ENCODE measurements at regions not wholly inside any gene's neighbourhood (a gene's known extent, or its start where the extent isn't known, plus 50 kb on each side); places are given as distances from the start of the nearest gene placed in this dataset.
"Not testable (repeated sequence)": the region's sequence is repeated elsewhere in the genome, so short reads cannot be mapped to it uniquely, and the experiment has no call there.

GRCh38 chr6:97497713-97498331 lies 214.8 kb upstream of the MMS22L start:
- Histone ChIP-seq H3K27ac (no peak overlapping the region), H3K4me3 (no peak overlapping the region), H3K36me3 (replicated peaks in 1 of 2; ENCODE audit: insufficient read depth in 1 of 2, low read depth in 2 of 2) (no peaks in the 10 kb centered on the region), H3K27me3 (no peaks in the 10 kb centered on the region), H3K9me3 (no peaks in the 10 kb centered on the region), H3K4me1 (no peaks in the 10 kb centered on the region)
- ATAC-seq (peak; percentile 96), DNase-seq (peak; percentile 71 to 76 (median 72))
- 31 to 33% methylated on average over 4 of the region's 4 CpGs for WGBS, 2 donors
- intact Hi-C loops (cut with DNase I), result loop anchor here (10.0 kb wide), 1 partner anchor 1347 kb away; no protein-coding TSS in a partner anchor
- TF ChIP-seq POLR2A (IDR thresholded peaks at IDR 0.05) (no peak), CTCF (IDR thresholded peaks at IDR 0.05) (peak; percentile 43 to 79 (median 75))

DNA sequence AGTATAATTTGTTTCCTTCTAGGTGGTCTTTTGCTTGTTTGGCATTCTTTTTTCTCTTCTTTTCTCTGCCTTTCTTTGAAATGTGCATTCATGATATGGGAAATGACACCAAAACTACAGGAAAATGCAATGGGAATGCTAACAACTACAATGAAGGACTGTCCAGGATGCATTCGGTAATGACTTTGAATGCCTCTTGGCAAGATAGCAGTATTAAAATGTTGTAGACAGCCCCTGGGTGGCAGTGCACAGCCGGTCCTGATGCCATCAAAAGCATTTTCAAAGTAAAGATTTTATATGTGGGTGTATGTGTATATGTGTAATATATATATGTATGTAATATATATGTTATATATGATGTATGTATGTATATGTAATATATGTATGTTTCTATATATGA lies 218.8 kb upstream of the MMS22L start:
- DNase-seq (no peak), ATAC-seq (no peak)
- intact Hi-C loops (cut with DNase I), result loop anchor here (10.0 kb wide), 1 partner anchor 1613 kb away; no protein-coding TSS in a partner anchor
- no peak for TF ChIP-seq CTCF (IDR thresholded peaks at IDR 0.05)
- TF ChIP-seq POLR2A (IDR thresholded peaks at IDR 0.05), result no peak
- Histone ChIP-seq H3K4me1 (no peaks in the 10 kb centered on the region), H3K9me3 (no peaks in the 10 kb centered on the region), H3K27ac (no peak overlapping the region), H3K27me3 (no peaks in the 10 kb centered on the region), H3K4me3 (no peak overlapping the region), H3K36me3 (replicated peaks in 1 of 2; ENCODE audit: insufficient read depth in 1 of 2, low read depth in 2 of 2) (no peaks in the 10 kb centered on the region)
- 37 to 44% methylated on average over 2 of the region's 2 CpGs for WGBS, 2 donors

GRCh38 chr6:97508646-97509045 lies 225.6 kb upstream of the MMS22L start:
- intact Hi-C loops (cut with DNase I), result loop anchor here (10.0 kb wide), 1 partner anchor 1606 kb away; no protein-coding TSS in a partner anchor
- DNase-seq, result no peak
- H3K27ac ChIP-seq, result no peak overlapping the region
- ATAC-seq, result no peak
- H3K27me3 ChIP-seq, result no peaks in the 10 kb centered on the region
- no peaks in the 10 kb centered on the region for H3K4me1 ChIP-seq
- no peaks in the 10 kb centered on the region for H3K9me3 ChIP-seq
- TF ChIP-seq CTCF (IDR thresholded peaks at IDR 0.05) (no peak), POLR2A (IDR thresholded peaks at IDR 0.05) (no peak)
- no peak overlapping the region for H3K4me3 ChIP-seq
- 72 to 77% methylated on average over 1 of the region's 1 CpG for WGBS, 2 donors
- H3K36me3 ChIP-seq (replicated peaks in 1 of 2; ENCODE audit: insufficient read depth in 1 of 2, low read depth in 2 of 2), result no peaks in the 10 kb centered on the region

DNA sequence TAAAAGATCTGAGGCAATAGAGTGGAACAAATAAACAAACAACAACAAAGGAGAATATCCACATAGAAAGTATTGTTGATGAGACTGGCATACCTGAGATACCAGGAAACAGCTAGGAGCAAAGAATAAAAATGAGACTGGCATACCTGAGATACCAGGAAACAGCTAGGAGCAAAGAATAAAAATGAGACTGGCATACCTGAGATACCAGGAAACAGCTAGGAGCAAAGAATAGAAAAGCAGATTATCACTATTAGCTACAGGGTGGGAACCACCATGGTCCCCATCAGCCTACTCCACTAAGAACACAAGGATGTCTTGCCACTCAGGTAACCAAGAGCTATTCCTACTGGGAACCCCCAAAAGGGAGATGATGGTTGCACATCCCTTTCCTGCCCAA lies 230.2 kb upstream of the MMS22L start:
- H3K4me3 ChIP-seq; intact Hi-C loops (cut with DNase I); ATAC-seq: not testable (repeated sequence)

GRCh38 chr6:97524811-97525210 lies 241.8 kb upstream of the MMS22L start:
- WGBS, 2 donors, result 9 to 21% methylated on average over 4 of the region's 4 CpGs
- intact Hi-C loops (cut with DNase I), result no loop called here
- no peak for TF ChIP-seq POLR2A (IDR thresholded peaks at IDR 0.05)
- TF ChIP-seq CTCF (IDR thresholded peaks at IDR 0.05), result no peak
- H3K27me3 ChIP-seq, result no peaks in the 10 kb centered on the region
- H3K4me1 ChIP-seq, result no peaks in the 10 kb centered on the region
- H3K4me3 ChIP-seq, result no peak overlapping the region
- H3K36me3 ChIP-seq (replicated peaks in 1 of 2; ENCODE audit: insufficient read depth in 1 of 2, low read depth in 2 of 2), result no peaks in the 10 kb centered on the region
- no peak overlapping the region for H3K27ac ChIP-seq
- ATAC-seq (no peak), DNase-seq (no peak)
- H3K9me3 ChIP-seq, result no peaks in the 10 kb centered on the region

More for the DNA sequence above, 230.2 kb upstream of the MMS22L start:
- H3K27me3 ChIP-seq; H3K9me3 ChIP-seq; DNase-seq; H3K27ac ChIP-seq; H3K4me1 ChIP-seq; H3K36me3 ChIP-seq (replicated peaks in 1 of 2; ENCODE audit: insufficient read depth in 1 of 2, low read depth in 2 of 2): not testable (repeated sequence)
